HUES64 (cell line): ENCODE measurements at regions not wholly inside any gene's neighbourhood (a gene's known extent, or its start where the extent isn't known, plus 50 kb on each side); places are given as distances from the start of the nearest gene placed in this dataset.

Source experiments
- H3K27ac ChIP-seq: 2 replicates; pipeline ENCODE4 v1.7.0; 2013; ENCODE audit warnings: low read depth, low read length, inconsistent platforms
- H3K27me3 ChIP-seq: 2 replicates; pipeline ENCODE4 v1.6.1; 2013; ENCODE audit warnings: mild to moderate bottlenecking, low read length; ENCODE audit not compliant: insufficient read depth
- H3K36me3 ChIP-seq: 2 replicates; pipeline ENCODE4 v1.6.1; 2013; ENCODE audit warnings: mild to moderate bottlenecking, low read length; ENCODE audit not compliant: insufficient read depth
- H3K4me1 ChIP-seq: 2 replicates; pipeline ENCODE4 v1.6.1; 2013; ENCODE audit warnings: mild to moderate bottlenecking, low read length, moderate library complexity; ENCODE audit not compliant: insufficient read depth
- H3K4me3 ChIP-seq: 2 replicates; pipeline ENCODE4 v1.5.1; 2013; ENCODE audit warnings: mild to moderate bottlenecking, low read length, moderate library complexity
- H3K9ac ChIP-seq: 2 replicates; pipeline ENCODE4 v1.6.1; 2013; ENCODE audit warnings: mild to moderate bottlenecking, low read depth, low read length
- H3K9me3 ChIP-seq: 2 replicates; pipeline ENCODE4 v1.6.1; 2013; ENCODE audit warnings: low read depth, low read length; ENCODE audit not compliant: insufficient read depth
- WGBS: fragments of 150-250, 120-280 bp; methylation state at CpG from one replicate; pipeline ENCODE4 v1.1.7; 2013; ENCODE audit warnings: missing lambda C conversion rate; 5-methylcytosine and 5-hydroxymethylcytosine counted together

DNA sequence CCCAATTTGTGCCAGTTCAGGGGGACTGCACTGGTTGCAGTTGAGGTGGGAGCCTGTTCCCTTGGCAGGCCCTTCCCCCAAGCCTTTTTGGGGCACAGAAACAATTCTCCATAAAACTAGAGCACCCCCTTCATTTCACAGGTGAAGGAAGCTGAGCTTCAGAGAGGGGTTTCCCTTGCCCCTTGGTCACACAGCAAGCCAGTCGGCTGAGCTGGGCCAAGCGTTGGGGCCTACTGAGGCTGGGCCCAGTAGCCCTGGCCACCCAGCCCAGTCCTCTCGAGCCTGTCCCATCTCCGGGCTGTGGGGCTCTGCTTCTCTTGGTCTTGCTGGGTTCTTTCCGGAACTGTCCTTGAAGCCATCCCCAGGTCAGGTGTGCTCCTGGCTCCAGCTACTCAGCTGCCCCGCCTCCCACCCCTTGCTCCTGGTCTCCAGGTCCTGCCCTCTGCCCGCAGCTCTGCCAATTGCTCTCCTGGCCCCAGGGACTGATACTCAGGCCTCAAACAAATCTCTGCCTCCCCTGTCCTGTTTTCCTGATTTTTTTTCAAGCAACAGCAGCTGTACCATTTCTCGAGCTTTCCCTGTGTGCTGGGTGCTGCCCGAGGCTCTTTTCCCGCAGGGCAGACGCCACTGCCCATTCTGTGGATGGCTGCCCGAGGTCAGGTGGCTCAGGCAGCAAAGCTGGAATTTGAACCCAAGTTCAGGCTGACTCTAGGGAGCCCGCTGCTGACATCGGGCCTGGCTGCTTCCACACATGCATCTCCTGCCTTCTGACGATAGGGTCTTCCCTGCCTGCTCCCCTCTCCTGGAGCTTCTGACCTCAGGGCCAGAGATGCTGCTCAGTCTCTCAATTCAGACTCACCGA lies 87.4 kb upstream of the NKD1 start:
- no peak overlapping the region for H3K4me3 ChIP-seq
- H3K36me3 ChIP-seq = no peaks in the 10 kb centered on the region
- H3K4me1 ChIP-seq = peaks cover 42% of the 10 kb centered on the region
- peaks cover 15% of the 10 kb centered on the region for H3K27me3 ChIP-seq
- H3K9me3 ChIP-seq = no peaks in the 10 kb centered on the region
- WGBS = 93% methylated on average over 16 of the region's 16 CpGs
- H3K9ac ChIP-seq = no peak overlapping the region
- H3K27ac ChIP-seq = no peak overlapping the region

DNA sequence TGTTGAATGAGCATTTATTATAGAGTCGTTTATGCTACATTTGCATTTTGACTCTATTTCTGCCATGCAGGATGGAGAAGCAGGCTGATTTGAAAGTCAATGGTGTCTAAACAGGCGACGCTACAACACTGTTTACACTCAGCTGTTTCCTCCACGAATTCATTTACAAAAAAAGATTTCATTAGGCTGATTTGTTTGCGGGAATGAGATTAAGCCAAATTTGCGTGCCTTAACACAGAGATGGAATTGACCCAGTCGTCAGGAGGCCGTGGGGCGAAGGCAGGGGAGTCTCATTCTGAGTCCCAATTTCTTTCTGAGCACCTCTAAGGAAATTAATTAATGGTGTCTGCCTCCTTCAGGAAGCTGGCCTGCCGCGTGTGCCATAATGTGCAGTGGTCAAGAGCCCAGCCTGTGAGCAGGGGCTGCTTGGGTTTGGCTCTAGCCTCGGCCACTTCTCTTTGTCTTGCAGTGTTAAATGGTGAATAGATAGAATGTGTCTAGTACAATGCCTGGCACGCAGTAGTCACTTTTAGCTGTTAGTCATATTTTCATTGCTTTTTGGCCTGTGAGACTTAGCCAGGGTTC lies 88.6 kb upstream of the NKD1 start:
- Histone ChIP-seq H3K9ac (peak overlapping the region; percentile 6; the same call in 1 of the 2 replicates), H3K27me3 (peaks cover 9% of the 10 kb centered on the region; the same call in 1 of the 2 replicates), H3K27ac (peak overlapping the region; percentile 33; the same call in 1 of the 2 replicates), H3K4me3 (no peak overlapping the region), H3K36me3 (no peaks in the 10 kb centered on the region), H3K4me1 (peaks cover 42% of the 10 kb centered on the region), H3K9me3 (no peaks in the 10 kb centered on the region)
- WGBS = 52% methylated on average over 13 of the region's 13 CpGs

DNA sequence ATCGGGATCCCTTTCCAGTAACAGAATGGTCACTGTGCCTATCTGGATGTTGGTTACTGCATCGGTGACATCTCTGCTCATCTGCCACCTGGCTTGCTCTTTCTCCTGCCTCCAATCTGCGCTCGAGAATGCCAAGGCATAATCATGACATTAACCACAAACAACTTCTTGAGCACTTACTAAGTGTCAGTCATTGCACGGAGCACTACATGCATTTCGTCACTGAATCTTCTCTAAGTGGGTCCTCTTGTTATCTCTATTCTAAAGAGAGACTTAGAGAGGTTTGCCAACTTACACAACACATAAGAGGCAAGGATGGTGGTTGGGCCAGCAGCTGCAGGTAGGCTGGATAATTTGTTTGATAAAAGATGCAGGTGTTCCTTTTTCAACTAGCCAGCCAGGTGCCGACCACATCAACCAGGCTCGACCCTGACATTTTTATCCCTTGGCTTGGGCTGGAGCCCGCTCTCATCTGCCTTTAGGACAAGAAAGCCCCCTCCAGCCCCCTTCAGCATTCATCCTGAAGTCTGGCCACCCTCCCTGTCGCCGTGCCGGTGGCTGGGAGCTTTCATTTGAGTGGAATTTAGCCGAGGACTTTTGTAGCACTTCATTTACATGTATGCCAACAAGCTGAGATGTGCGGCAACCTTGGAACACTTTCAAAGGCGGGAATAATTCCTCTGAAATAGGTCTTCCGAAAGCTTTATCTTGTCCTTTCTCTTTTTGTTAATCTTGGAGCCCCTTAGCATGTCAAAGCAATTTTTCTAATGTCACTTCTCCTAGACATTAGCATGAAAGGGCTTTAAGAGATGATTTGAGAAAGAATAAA lies 89.3 kb upstream of the NKD1 start:
- peaks cover 41% of the 10 kb centered on the region for H3K4me1 ChIP-seq
- H3K27me3 ChIP-seq = peaks cover 6% of the 10 kb centered on the region; the same call in 1 of the 2 replicates
- no peaks in the 10 kb centered on the region for H3K36me3 ChIP-seq
- no peak overlapping the region for H3K4me3 ChIP-seq
- H3K9me3 ChIP-seq = no peaks in the 10 kb centered on the region
- peak overlapping the region; percentile 38; the same call in 1 of the 2 replicates for H3K27ac ChIP-seq
- 58% methylated on average over 16 of the region's 16 CpGs for WGBS
- H3K9ac ChIP-seq = peak overlapping the region; percentile 6; the same call in 1 of the 2 replicates

DNA sequence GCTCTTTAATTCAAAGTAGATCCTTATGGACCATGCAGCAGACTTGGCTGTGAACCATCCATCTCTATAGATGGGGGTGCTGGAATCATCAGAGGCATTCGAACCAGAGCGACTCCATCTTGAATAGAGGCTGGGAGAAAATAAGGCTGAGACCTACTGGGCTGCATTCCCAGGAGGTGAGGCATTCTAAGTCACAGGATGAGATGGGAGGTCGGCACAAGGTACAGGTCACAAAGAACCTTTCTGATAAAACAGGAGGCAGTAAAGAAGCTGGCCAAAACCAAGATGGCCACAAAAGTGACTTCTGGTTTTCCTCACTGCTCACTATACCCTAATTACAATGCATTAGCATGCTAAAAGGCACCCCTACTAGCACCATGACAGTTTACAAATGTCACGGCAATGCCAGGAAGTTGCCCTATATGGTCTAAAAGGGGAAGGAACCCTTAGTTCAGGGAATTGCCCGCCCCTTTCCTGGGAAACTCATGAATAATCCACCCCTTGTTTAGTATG lies 89.2 kb upstream of the BRD7 start:
- WGBS = 84% methylated on average over 4 of the region's 5 CpGs
- Histone ChIP-seq H3K9me3 (no peaks in the 10 kb centered on the region), H3K4me1 (peaks cover 33% of the 10 kb centered on the region), H3K27me3 (no peaks in the 10 kb centered on the region), H3K4me3 (no peak overlapping the region), H3K9ac (no peak overlapping the region), H3K36me3 (no peaks in the 10 kb centered on the region), H3K27ac (no peak overlapping the region)

DNA sequence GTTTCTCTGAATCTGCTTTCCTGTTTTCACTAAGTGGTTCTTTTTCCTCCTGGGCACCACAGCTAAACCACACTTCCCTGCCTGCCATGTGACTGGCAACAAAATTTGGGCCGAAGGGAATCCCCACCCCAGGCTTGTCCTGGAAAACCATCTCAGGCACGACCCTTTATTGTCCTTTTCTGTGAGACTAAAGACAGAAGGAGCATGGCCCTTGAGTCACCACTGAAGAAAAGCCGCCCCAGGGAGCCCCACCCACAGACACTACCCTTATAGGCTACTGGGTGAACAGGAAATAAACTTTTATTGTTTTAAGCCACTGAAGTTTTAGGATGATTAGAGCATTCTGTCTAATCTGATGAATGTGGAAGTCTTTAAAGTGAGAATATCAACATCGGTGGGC lies 88.6 kb upstream of the BRD7 start:
- Histone ChIP-seq H3K4me3 (no peak overlapping the region), H3K9me3 (no peaks in the 10 kb centered on the region), H3K27me3 (no peaks in the 10 kb centered on the region), H3K4me1 (peaks cover 27% of the 10 kb centered on the region), H3K36me3 (no peaks in the 10 kb centered on the region), H3K9ac (no peak overlapping the region), H3K27ac (no peak overlapping the region)
- 88% methylated on average over 4 of the region's 4 CpGs for WGBS

DNA sequence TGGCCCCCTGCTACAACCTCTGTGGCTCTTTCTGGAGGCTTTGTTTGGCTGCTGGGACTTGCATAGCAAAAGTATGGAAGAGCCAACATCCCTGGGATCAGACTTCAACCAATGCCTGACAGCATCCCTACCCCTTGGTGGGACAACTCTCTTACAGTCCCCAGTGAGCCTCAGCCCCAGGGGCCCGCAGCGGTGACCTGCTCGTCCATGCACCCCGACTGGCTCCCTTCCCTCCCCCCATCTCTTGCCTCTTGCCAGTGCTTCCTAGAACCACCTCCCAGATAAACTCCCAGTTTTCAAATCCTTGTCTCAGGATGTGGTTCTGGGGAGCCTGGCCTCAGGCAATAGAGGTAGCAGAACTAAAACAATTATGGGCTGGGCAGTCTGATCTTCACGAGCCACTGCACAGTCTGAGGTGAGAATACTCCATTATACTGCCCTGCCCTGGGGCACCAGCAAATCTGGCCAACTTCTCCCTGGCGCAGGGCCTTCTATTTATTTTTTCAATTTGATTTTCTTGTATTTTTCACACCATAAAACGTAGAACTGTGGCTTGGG lies 86.6 kb upstream of the BRD7 start:
- no peak overlapping the region for H3K27ac ChIP-seq
- H3K9ac ChIP-seq = no peak overlapping the region
- no peak overlapping the region for H3K4me3 ChIP-seq
- peaks cover 27% of the 10 kb centered on the region for H3K4me1 ChIP-seq
- H3K36me3 ChIP-seq = no peaks in the 10 kb centered on the region
- no peaks in the 10 kb centered on the region for H3K27me3 ChIP-seq
- 88% methylated on average over 7 of the region's 7 CpGs for WGBS
- no peaks in the 10 kb centered on the region for H3K9me3 ChIP-seq

DNA sequence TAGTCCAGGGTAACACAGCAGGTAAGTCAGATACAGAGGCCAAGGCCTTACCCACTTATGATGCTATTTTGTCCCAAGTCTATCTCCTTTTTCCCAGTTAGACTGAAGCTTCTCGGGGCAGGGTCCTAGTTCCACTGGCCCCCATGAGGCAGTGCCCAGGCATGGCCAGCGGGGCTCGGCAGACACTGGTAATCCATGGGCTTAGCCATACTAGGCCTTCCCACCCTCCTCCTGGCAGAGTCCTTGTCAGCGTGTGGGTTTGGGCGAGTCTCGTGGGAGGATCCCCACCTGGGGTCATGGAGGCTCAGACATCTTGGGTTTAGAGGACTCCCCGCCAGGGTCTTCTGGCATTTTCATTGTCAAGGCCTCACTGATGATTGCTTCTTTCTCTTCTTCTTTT lies 84.7 kb upstream of the BRD7 start:
- H3K27me3 ChIP-seq = no peaks in the 10 kb centered on the region
- no peaks in the 10 kb centered on the region for H3K36me3 ChIP-seq
- H3K9me3 ChIP-seq = no peaks in the 10 kb centered on the region
- no peak overlapping the region for H3K4me3 ChIP-seq
- peaks cover 20% of the 10 kb centered on the region for H3K4me1 ChIP-seq
- H3K27ac ChIP-seq = no peak overlapping the region
- H3K9ac ChIP-seq = no peak overlapping the region
- 97% methylated on average over 7 of the region's 7 CpGs for WGBS

DNA sequence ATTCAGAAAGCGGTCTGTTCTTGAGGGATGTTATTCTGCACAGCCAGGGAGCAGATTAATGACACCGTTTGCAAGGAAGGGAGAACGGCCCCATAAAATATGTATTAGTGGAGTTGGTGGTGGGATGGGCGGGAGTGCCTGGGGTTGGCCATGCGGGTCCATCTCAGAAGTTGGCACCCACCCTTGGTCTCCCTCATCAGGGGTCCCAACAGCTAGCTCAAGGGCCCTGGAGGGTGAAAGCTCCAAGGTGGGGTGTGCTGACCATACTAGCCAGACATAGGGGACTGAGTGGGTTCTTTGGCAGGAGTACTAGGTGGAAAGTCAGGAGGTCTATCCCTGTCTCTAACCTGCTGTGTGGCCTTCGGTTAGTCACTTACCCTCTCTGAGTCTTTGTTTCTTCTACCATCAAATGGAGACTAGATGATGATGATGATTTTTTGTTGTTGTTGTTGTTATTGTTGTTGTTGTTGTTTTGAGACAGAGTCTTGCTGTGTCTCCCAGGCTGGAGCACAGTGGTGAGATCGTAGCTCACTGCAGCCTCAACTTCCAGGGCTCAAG lies 83.2 kb upstream of the BRD7 start:
- H3K27ac ChIP-seq = no peak overlapping the region
- H3K9me3 ChIP-seq = no peaks in the 10 kb centered on the region
- H3K4me1 ChIP-seq = peaks cover 12% of the 10 kb centered on the region
- no peak overlapping the region for H3K9ac ChIP-seq
- H3K4me3 ChIP-seq = no peak overlapping the region
- H3K27me3 ChIP-seq = no peaks in the 10 kb centered on the region
- no peaks in the 10 kb centered on the region for H3K36me3 ChIP-seq
- 97% methylated on average over 7 of the region's 7 CpGs for WGBS

DNA sequence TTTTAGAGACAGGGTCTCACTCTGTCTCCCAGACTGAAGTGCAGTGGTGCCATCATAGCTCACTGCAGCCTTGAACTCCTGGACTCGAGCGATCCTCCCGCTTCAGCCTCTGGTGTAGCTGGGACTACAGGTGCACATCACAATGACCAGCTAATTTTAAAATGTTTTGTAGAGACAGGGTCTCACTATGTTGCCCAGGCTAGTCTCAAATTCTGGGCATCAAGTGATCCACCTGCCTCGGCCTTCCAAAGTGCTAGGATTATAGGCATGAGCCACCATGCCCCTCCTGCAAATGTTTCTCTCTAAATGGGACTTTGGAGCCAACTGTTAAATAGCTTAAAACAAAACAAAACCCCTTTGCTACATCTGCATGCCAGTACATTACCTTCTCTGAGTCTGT lies 82.2 kb upstream of the BRD7 start:
- Histone ChIP-seq H3K36me3 (no peaks in the 10 kb centered on the region), H3K9ac (no peak overlapping the region), H3K27ac (no peak overlapping the region), H3K27me3 (no peaks in the 10 kb centered on the region), H3K4me1 (peaks cover 12% of the 10 kb centered on the region), H3K4me3 (no peak overlapping the region), H3K9me3 (no peaks in the 10 kb centered on the region)
- WGBS = 97% methylated on average over 4 of the region's 4 CpGs

DNA sequence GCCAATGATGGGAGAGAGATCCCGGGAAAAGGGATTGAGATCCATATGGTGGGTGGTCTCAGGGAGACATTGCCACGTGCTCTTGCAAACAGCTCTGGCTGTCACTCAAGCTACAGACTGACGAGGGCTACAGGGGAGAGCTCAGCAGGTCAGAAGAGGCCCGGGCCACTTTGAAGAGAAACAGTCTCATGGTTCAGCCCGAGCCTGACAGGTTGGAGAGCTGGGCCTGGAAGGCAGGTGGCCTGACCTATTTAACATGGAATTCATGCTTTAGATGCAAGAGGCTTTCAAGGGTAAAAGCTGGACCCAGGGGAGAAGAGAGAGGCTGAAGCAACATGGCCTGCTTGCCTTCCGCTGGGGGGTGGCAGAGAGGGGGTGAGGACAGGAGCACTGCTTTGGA lies 81.0 kb upstream of the BRD7 start:
- H3K27me3 ChIP-seq = no peaks in the 10 kb centered on the region
- H3K4me3 ChIP-seq = no peak overlapping the region
- 62% methylated on average over 6 of the region's 6 CpGs for WGBS
- no peak overlapping the region for H3K27ac ChIP-seq
- H3K36me3 ChIP-seq = no peaks in the 10 kb centered on the region
- peaks cover 12% of the 10 kb centered on the region for H3K4me1 ChIP-seq
- H3K9me3 ChIP-seq = no peaks in the 10 kb centered on the region
- H3K9ac ChIP-seq = no peak overlapping the region
